MG63 (cell line): ENCODE measurements at regions not wholly inside any gene's neighbourhood (a gene's known extent, or its start where the extent isn't known, plus 50 kb on each side); places are given as distances from the start of the nearest gene placed in this dataset.
"Not testable (repeated sequence)": the region's sequence is repeated elsewhere in the genome, so short reads cannot be mapped to it uniquely, and the experiment has no call there.

ENCODE experiments used
- DNase-seq: peaks from one replicate; pipeline ENCODE4 v3.0.0-alpha.2; 2020
- H3K27me3 ChIP-seq: fragments of 250-450 bp; sonication (Bioruptor Pico); 2 replicates; pipeline ENCODE4 v1.5.1; 2020; ENCODE audit warnings: mild to moderate bottlenecking, moderate library complexity
- H3K36me3 ChIP-seq: fragments of 250-450 bp; sonication (Bioruptor Pico); 2 replicates; pipeline ENCODE4 v1.5.1; 2020; ENCODE audit warnings: mild to moderate bottlenecking, moderate library complexity
- H3K4me3 ChIP-seq: fragments of 250-450 bp; sonication (Bioruptor Pico); 2 replicates; pipeline ENCODE4 v1.5.1; 2020; ENCODE audit warnings: mild to moderate bottlenecking, moderate library complexity
- H3K9me3 ChIP-seq: fragments of 250-450 bp; sonication (Bioruptor Pico); 2 replicates; pipeline ENCODE4 v1.5.1; 2020; ENCODE audit warnings: mild to moderate bottlenecking, moderate library complexity

- no peak for DNase-seq
- H3K27me3 ChIP-seq, result no peaks in the 10 kb centered on the region; the same call in 1 of the 2 replicates
- H3K4me3 ChIP-seq, result no peak overlapping the region
- no peaks in the 10 kb centered on the region for H3K36me3 ChIP-seq
- H3K9me3 ChIP-seq, result no peaks in the 10 kb centered on the region
These were observed 84.2 kb downstream of the TEX51 start for GRCh38 chr2:126982935-126983334.

- no peak overlapping the region for H3K4me3 ChIP-seq
- H3K27me3 ChIP-seq, result no peaks in the 10 kb centered on the region; the same call in 1 of the 2 replicates
- DNase-seq, result no peak
- no peaks in the 10 kb centered on the region for H3K36me3 ChIP-seq
- H3K9me3 ChIP-seq, result no peaks in the 10 kb centered on the region
These were observed 88.0 kb downstream of the TEX51 start for GRCh38 chr2:126986631-126987187.

GRCh38 chr2:126988482-126988881 is 89.8 kb downstream of the TEX51 start:
- no peak for DNase-seq
- H3K27me3 ChIP-seq, result no peaks in the 10 kb centered on the region; the same call in 1 of the 2 replicates

GRCh38 chr2:126989064-126989463 is 90.4 kb downstream of the TEX51 start:
- H3K9me3 ChIP-seq, DNase-seq, H3K27me3 ChIP-seq, H3K36me3 ChIP-seq, H3K4me3 ChIP-seq: not testable (repeated sequence)

More at GRCh38 chr2:126988482-126988881, 89.8 kb downstream of the TEX51 start:
- Histone ChIP-seq H3K4me3 (no peak overlapping the region), H3K9me3 (no peaks in the 10 kb centered on the region), H3K36me3 (no peaks in the 10 kb centered on the region)

- H3K4me3 ChIP-seq, result no peak overlapping the region
- no peaks in the 10 kb centered on the region; the same call in 1 of the 2 replicates for H3K27me3 ChIP-seq
- H3K9me3 ChIP-seq, result no peaks in the 10 kb centered on the region
- no peaks in the 10 kb centered on the region for H3K36me3 ChIP-seq
- no peak for DNase-seq
These were observed 91.5 kb downstream of the TEX51 start for GRCh38 chr2:126990200-126990599.

GRCh38 chr2:126990605-126991532 is 92.2 kb downstream of the TEX51 start:
- no peaks in the 10 kb centered on the region for H3K9me3 ChIP-seq
- H3K4me3 ChIP-seq, result no peak overlapping the region
- H3K27me3 ChIP-seq, result no peaks in the 10 kb centered on the region; the same call in 1 of the 2 replicates
- no peaks in the 10 kb centered on the region for H3K36me3 ChIP-seq
- no peak for DNase-seq

GRCh38 chr2:126994340-126994777 is 95.7 kb downstream of the TEX51 start:
- Histone ChIP-seq H3K27me3 (no peaks in the 10 kb centered on the region), H3K9me3 (no peaks in the 10 kb centered on the region), H3K36me3 (no peaks in the 10 kb centered on the region), H3K4me3 (no peak overlapping the region)
- DNase-seq, result no peak

GRCh38 chr2:126995621-126996377 is 97.1 kb downstream of the TEX51 start:
- H3K9me3 ChIP-seq, result no peaks in the 10 kb centered on the region
- DNase-seq, result no peak
- no peaks in the 10 kb centered on the region for H3K27me3 ChIP-seq
- H3K36me3 ChIP-seq, result no peaks in the 10 kb centered on the region
- H3K4me3 ChIP-seq, result no peak overlapping the region

- DNase-seq, result no peak
- Histone ChIP-seq H3K27me3 (no peaks in the 10 kb centered on the region), H3K9me3 (no peaks in the 10 kb centered on the region)
These were observed 97.6 kb downstream of the TEX51 start for GRCh38 chr2:126996378-126996699.

More at GRCh38 chr2:126996378-126996699, 97.6 kb downstream of the TEX51 start:
- Histone ChIP-seq H3K4me3 (no peak overlapping the region), H3K36me3 (no peaks in the 10 kb centered on the region)
